Nucleus accumbens (tissue), 56 donors: ENCODE measurements at regions not wholly inside any gene's neighbourhood (a gene's known extent, or its start where the extent isn't known, plus 50 kb on each side); places are given as distances from the start of the nearest gene placed in this dataset.
"Not testable (repeated sequence)": the region's sequence is repeated elsewhere in the genome, so short reads cannot be mapped to it uniquely, and the experiment has no call there.

Experiments
- DNase-seq, 56 donors: peaks; one replicate each; lab custom pipeline; 2025; lab: John Stamatoyannopoulos, UW

DNA sequence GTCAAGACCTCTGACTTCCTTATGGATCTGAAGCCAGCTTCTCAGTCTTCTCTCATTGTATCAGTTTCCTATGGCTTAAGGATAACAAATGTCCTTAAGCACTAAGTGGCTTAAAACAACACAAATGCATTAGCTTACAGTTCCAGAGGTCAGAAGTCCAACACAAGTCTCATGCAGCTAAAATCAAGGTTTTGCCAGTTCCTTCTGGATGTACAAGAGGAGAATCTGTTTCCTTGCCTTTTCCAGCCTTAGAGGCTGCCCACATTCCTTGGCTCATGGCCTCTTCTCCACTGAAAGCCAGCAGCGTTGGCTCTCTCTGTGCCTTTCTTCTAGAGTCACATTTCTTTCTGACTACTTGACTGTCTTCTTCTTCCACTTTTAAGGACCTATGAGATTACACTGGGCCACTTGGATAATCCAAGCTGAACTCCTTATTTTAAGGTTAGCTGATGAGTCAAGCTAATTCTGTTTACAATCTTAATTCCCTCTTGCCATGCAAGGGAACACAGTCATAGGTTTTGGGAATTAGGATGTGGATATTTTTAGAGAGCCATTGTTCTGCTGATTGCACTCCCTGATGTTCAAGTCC is 179.0 kb downstream of the BCAS1 start:
- no peak for DNase-seq

DNA sequence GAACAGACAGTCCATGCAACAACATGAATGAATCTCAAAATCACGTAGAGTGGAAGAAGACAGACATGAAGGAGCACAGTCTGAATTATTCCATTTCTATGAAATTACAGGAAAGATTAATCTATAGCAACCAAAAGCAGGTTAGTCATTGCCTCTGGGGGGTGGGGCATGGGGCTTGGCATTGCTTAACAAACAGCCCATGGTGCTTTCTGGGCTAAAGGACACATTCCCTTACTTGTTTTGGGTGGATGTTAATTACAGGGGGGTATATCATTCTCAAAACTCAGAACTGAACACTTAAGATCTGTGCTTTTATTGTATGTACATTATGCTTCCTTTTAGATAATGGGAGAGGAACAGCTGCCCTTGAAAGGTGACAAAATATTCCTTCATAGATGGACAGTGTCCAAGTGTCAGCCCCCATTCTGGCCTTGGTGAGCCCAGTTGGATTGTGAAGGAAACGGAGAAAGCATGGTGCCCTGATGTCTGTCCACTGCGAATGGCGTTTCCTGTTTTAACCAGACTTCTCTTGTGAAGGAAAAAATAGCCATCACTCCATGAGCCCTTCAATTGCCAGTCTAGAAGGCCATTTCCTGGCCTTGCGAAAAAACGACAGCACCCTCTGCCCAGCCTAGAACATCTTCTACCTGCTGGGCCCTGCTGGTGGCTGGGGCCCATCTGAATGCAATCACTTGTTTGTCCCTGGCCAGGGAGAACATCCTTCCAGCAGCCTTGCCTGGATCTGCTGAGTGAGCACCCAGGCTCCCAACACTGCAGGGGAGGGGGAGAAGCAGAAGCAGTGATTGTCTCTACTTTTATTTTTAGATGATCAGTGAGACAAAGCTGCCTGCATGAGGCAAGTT is 179.7 kb downstream of the BCAS1 start:
- DNase-seq = no peak

DNA sequence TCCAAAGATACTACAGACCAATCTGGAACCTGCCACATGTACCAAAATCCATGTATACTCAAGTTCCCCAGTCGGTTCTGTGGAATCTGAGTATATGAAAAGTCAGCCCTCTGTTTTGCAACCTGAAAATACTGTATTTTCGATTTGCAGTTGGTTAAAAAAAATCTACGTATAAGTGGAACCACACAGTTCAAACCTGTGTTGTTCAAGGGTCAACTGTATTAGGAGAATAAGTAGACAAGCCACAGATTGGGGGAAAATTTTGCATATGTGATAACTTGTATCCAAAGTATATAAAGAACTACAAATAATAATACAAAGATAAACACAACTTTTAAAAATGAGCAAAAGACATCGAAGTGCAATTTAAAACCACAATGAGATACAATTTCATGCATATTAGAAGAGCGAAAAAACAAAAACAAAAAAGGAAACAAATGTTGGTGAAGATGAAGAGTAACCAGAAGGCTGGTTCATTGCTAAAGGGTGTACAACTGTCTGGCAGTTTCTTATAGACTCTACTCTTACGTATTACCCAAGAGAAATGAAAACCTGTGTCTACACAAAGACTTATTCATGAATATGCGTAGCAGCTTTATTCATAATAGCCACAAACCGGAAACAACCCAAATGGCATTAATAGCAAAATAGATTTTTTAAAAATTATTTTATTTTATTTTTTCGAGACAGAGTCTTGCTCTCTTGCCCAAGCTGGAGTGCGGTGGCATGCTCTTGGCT is 180.8 kb downstream of the BCAS1 start:
- no peak for DNase-seq

DNA sequence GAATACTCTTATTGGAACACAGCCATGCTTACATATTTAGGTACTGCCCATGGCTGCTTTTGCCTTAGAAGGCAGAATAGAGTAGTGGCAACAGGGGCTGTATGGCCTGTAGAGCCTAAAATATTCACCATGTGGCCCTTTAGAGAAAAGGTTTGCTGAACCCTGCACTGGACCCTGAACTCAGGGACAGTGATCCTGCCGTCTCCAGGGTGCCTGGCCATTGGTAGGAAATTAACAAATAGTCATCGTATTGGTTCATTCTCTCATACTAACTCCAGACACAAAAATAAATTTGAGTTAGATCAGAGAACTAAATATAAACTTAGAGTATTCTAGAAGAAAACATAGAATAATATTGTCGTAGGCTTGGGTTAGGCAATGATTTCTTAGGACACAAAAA is 181.4 kb downstream of the BCAS1 start:
- DNase-seq = no peak

DNA sequence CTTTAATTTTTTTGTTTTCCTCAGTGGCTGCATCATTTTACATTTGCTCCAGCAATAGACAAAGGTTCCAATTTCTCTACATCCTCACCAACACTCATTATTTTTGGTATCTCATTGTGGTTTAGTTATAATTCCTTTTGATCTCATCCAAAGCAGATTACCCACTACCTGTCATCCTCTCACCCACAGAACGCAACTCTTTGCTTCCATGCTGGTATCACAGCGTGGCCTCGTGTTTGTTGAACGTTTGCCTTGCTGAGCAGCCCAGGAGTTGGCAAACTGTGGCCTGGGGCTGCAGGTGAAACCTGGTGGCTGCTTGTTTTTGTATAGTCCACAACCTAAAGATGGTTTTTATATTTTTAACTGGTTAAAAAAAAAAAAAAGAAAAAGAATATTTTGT is 181.9 kb downstream of the BCAS1 start:
- no peak for DNase-seq

DNA sequence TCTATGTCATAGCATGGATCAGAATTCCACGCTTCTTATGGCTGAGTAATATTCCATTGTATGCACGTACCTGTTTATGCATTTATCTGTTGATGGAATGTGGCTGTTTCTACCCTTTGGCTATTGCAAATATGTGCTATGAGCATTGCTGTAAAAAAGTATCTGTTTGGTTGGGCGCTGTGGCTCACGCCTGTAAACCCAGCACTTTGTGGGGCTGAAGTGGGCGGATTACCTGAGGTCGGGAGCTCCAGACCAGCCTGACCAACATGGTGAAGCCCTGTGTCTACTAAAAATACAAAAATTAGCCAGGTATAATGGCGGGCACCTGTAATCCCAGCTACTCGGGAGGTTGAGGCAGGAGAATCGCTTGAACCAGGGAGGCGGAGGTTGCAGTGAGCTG is 182.4 kb downstream of the BCAS1 start:
- DNase-seq = no peak

DNA sequence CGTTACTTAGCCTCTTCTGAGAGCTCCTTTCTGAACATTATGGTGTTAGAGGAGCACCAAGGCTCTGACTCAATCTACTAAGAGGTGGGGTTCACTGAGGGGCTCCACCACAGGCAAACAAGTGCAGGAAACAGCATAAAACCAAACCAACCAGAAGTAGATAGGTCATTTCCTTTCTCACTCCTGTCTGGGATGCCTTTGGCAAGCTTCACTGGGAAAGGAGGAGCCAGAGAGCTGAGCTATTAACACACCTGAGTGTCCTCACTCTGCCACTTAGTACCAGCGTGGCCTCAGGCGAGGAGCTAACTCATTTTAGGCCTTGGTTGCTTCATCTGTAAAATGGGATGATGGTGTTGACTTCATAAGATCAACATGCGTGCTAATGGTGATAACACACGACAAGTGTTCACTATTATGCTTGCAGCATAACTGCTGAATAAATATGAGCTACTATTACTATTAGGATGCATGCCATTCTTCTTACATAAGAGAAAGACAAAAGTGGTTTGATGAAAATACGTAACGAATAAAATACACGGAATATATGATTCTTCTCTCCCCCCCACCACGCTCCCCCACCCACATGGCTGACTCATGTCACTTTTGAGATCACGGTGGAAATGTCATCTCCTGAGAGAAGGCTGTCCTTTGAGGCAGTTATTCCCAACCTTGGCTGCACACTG is 185.4 kb downstream of the BCAS1 start:
- peak in 1 of 56 donors; percentile 4 for DNase-seq

DNA sequence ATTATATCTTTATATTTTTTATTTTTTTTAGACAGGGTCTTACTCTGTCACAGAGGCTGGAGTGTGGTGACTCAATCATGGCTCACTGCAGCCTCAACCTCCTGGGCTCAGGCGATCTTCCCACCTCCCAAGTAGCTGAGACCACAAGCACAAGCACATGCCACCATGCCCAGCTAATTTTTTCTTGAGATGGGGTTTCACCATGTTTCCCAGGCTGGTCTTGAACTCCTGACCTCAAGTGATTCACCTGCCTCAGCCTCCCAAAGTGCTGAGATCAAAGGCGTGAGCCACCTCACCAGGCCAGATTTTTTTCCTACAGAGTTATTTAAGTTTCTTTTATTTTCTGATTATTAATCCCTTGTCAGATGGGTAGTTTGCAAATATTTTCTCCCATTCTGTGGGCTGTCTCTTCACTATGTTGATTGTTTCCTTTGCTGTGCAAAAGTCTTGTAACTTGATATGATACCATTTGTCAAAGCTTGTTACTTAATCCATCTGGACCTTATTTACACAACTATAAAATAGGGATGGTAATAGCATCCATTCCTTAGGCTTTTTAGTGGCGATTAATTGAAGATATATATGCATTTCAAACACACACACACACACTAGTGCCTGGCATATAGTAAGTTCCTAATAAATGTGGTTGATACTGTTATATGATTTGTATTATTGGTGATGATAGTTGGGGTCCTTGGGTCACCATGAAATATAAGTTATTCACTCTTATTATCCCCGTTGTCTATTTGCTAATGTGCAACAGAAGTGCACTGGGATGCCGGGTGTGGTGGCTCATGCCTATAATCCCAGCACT is 187.1 kb downstream of the BCAS1 start:
- DNase-seq = no peak

DNA sequence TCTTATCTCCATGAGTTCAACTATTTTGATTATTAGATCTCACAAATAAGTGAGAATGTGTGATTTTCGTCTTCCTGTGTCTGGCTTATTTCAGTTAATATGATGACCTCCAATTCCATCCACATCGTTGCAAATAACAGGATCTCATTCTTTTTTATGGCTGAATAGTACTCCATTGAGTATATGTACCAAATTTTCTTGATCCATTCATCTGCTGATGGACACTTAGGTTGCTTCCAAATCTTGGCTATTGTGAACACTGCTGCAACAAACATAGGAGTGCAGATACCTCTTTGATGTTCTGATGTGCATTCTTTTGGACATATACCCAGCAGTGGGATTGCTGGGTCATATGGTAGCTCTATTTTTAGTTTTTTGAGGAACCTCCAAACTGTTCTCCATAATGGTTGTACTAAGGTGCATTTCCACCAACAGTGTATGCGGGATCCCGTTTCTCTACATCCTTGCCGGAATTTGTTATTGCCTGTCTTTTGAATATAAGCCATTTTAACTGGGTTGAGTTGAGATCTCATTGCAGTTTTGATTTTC is 187.9 kb downstream of the BCAS1 start:
- not testable (repeated sequence) for DNase-seq

DNA sequence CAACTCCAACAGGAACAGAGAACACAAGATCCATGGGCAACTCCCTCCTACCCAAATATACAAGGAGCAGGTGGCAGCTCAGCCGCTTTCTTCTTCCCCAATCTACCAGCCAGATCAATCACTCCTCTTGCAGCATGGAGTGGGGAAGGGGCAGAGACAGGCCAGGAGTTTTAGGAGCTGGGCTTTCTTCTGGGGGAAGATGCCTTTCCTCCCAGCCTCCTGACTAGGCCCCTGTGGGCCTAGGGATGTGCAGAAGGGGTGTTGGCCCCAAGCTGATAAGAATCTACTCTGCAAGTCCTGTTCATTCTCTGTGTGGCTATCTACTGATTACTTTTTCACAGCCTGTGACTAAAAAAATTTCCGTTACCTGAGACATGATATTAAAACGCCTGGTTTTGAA is 189.0 kb downstream of the BCAS1 start:
- DNase-seq = no peak

DNA sequence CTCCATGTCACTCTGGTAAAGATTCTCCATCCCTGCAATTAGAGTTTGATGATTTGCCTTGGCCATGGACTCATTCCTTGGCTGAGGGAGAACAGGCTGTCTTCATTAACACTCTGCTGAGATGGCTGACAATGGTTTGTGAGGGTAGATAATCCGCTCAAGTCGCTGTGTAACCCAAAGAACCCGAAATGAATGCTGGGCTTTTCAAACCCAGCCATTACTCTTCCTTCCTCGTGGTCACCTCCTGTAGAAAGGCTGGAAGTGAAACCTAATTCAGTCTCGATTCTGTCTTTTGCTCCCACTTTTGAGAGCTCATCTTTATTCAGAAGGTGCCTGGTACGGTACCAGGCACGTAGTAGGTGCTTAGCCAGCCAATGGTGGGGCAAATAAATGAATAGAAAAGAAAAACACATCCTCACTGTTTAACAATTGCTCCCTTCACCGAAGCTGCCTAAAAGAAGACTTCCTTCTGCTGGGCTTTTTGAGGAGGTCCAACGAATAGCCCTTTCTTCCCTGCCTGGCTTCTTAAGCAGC is 190.2 kb downstream of the BCAS1 start:
- DNase-seq = no peak

DNA sequence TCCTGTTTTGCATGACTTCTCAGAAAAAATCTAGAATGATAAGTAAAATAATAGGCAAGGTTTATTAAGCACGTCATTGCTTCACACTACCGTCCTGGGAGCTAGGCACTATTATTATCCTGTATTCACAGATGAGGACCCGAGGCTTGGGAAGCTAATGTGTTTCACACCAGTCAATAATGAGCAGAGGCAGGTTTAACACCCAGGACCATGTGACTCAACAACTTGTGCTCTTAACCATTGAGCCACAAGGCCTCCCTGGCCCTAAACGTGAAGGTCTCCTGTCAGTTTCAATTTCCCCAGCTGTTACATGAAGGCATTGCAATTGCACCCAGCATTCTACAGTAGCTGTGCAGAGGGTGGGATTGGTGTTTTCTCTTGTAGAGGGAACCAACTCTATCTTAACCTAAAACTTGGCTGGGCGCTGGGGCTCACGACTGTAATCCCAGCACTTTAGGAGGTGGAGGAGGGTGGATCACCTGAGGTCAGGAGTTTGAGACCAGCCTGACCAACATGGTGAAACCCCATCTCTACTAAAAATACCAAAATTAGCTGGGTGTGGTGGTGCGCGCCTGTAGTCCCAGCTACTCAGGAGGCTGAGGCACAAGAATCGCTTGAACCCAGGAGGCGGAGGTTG is 191.2 kb downstream of the BCAS1 start:
- no peak for DNase-seq

DNA sequence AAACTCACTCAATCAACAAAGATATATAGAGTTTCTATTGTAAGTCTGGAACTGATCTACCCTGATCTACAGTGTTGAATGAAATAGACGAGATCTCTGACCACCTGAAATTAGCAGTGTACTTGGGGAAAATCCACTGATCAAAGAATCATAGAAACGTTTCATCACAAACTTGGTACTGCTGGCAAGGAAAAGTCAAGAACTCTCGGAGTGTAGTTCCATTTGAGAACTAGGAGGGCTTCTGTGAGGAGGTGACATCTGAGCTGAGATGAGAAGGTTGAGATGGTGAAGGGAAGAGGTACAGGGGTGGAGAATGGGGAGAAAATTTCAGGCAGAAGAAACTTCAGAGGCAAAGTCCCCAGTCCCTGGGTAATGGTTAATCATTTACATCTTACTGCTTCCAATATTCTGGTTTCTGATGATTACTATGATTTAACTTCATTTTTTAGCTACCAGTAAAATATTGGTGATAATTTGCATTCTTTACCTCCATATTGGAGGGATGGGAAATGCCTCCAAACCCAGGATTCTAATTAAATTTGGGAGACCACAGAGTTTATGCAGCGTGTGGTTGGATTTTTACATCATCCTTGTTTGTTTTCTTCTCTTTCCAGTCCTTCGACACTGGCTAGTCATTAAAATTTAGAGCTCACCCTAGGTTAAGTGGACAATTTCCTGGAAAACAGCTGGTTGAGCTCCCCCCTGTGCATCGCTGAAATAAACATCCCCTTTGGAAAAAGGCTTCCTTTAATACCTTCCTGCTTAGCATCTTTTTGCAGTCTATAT is 191.9 kb downstream of the BCAS1 start:
- DNase-seq = no peak

DNA sequence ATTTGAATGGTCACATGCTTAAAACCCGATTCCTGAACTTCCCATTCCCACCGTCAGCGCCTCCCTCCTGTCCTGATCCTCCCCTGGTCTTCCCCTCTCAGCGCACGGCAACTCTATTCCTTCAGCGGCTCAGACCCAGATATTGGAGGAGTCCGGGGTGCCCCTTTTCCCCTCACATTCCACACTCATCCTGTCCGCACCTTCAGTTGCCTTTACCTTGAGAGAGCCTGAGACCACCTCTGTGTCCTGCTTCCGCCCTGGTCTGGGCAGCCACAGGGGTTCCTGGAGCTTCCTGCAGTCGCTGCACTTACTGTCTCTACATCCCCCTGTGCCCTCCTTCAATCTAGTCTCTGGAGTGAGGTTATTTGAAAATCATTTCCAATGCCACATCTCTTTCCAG is 193.4 kb downstream of the BCAS1 start:
- DNase-seq = no peak

DNA sequence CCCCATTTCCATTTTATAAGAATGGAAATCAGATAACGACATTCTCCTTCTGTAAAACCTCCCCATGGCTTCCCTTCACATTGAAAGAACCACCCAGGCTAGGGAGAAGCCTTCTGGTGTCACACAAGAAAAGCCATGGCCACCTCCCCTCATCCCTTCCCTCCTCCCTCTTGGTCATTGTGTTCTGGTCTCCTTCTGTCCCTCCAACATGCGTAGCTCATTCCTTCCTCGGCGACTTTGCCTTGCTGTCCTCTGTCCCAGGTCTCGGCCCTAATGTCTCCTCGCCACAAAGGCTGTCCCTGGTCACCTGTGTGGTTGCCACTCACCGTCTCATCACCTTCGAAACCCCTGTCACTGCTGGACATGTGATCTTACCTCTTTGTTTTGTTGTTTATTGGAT is 193.9 kb downstream of the BCAS1 start:
- DNase-seq = no peak

DNA sequence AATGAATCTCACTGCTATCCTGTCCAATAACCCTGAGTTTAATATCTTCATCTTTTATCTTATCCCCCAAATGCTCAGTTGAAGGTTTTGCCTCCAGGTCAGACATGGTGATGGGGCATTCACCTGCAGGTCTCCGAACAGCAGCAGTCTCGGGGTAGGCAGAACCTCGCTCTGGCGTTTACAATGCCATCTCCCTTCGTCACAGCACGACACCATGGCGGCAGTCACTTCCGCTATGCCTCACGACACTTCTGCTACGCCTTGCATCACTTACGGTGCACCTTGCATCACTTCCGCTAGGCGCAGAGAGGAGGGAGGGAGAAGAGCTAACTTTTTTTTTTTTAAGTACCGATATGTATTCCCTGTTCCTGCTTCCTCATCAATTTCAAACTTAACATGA is 194.9 kb downstream of the BCAS1 start:
- no peak for DNase-seq

DNA sequence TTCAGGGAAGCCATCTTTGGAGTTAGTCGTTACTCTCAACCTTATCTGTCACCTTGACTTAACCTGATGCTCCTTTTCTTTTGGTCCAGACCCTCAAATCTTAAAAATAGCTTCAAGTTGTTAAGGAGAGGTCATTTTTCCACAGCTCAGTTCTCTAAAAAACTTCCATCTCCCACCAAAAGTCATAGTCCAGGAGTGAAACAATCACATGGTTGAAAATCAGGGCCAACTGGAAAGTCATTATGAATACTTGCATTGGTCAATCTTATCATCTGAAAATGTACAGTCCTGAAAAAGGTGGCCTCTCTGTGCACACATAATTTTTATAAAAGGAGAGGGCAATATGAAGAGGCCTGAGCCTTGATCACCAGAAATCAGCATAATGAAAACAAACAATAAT is 195.7 kb downstream of the BCAS1 start:
- DNase-seq = no peak

DNA sequence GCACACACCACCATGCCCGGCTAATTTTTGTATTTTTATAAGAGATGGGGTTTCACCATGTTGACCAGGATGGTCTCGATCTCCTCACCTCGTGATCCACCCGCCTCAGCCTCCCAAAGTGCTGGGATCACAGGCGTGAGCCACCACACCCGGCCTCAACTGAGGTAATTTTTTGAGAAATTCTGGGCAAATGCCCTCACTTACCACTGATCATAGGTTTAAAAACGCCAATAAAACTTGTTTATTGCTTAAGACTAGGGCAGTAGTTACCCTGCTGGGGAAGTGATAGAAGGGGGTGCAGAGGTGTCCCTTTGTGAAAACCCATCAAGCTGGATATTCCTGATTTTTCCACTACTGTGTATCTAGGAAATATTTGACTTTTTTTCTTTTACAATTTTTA is 196.3 kb downstream of the BCAS1 start:
- no peak for DNase-seq
